ENCODE measurements at regions not wholly inside any gene's neighbourhood (a gene's known extent, or its start where the extent isn't known, plus 50 kb on each side); places are given as distances from the start of the nearest gene placed in this dataset.

- TF ChIP-seq POLR2A (IDR thresholded peaks at IDR 0.05) = no peak
- TF ChIP-seq, protein P1, sequence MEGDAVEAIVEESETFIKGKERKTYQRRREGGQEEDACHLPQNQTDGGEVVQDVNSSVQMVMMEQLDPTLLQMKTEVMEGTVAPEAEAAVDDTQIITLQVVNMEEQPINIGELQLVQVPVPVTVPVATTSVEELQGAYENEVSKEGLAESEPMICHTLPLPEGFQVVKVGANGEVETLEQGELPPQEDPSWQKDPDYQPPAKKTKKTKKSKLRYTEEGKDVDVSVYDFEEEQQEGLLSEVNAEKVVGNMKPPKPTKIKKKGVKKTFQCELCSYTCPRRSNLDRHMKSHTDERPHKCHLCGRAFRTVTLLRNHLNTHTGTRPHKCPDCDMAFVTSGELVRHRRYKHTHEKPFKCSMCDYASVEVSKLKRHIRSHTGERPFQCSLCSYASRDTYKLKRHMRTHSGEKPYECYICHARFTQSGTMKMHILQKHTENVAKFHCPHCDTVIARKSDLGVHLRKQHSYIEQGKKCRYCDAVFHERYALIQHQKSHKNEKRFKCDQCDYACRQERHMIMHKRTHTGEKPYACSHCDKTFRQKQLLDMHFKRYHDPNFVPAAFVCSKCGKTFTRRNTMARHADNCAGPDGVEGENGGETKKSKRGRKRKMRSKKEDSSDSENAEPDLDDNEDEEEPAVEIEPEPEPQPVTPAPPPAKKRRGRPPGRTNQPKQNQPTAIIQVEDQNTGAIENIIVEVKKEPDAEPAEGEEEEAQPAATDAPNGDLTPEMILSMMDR (IDR thresholded peaks at IDR 0.05) = no peak
- no peaks in the 10 kb centered on the region for H3K36me3 ChIP-seq (replicated peaks in 1 of 2)
- no peaks in the 10 kb centered on the region for H3K27me3 ChIP-seq
- H3K9me3 ChIP-seq (replicated peaks in 1 of 3) = no peaks in the 10 kb centered on the region
- no peak overlapping the region for H3K27ac ChIP-seq
- H3K4me3 ChIP-seq = no peak overlapping the region
- 68 to 85% (median 75%) methylated on average over 1 of the region's 1 CpG for WGBS, 4 donors
- intact Hi-C loops (cut with DNase I) = no loop called here
- DNase-seq = no peak
- no peaks in the 10 kb centered on the region for H3K4me1 ChIP-seq (replicated peaks in 1 of 2)
Measured at GRCh38 chr4:110266136-110266535, 67.7 kb upstream of the ELOVL6 start.

DNA sequence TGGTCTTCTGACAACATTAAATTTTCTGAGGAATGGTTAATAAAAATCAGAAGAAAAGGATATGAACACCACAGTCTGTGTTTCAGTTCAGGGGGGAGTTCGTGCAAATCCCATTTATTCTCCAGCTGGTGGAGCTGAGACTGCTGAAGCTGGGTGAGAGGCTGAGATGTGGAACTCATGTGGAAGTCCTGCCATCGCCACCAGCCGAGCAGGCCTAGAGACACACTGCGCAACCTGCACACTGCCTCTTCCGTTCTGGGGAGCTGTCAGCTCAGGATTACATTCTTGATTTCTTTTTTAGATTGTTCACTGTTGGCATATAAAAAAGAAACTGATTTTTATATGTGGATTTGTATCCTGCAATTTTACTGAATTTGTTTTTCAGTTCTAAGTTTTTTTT is 66.6 kb upstream of the ELOVL6 start:
- no peak for DNase-seq
- TF ChIP-seq POLR2A (IDR thresholded peaks at IDR 0.05) = no peak
- TF ChIP-seq, protein P1 (IDR thresholded peaks at IDR 0.05) = no peak
- Histone ChIP-seq H3K27me3 (no peaks in the 10 kb centered on the region), H3K36me3 (replicated peaks in 1 of 2) (no peaks in the 10 kb centered on the region), H3K9me3 (replicated peaks in 1 of 3) (no peaks in the 10 kb centered on the region), H3K4me1 (replicated peaks in 1 of 2) (no peaks in the 10 kb centered on the region), H3K4me3 (no peak overlapping the region), H3K27ac (no peak overlapping the region)
- intact Hi-C loops (cut with DNase I) = no loop called here
- WGBS, 4 donors = 82 to 86% (median 85%) methylated on average over 5 of the region's 5 CpGs

GRCh38 chr4:110260299-110260698 is 61.9 kb upstream of the ELOVL6 start:
- TF ChIP-seq, protein P1 (IDR thresholded peaks at IDR 0.05) = no peak
- TF ChIP-seq POLR2A (IDR thresholded peaks at IDR 0.05) = no peak
- Histone ChIP-seq H3K36me3 (replicated peaks in 1 of 2) (no peaks in the 10 kb centered on the region), H3K27me3 (no peaks in the 10 kb centered on the region), H3K4me1 (replicated peaks in 1 of 2) (no peaks in the 10 kb centered on the region), H3K27ac (no peak overlapping the region), H3K4me3 (no peak overlapping the region), H3K9me3 (replicated peaks in 1 of 3) (no peaks in the 10 kb centered on the region)
- intact Hi-C loops (cut with DNase I) = no loop called here
- 61 to 79% (median 63%) methylated on average over 4 of the region's 4 CpGs for WGBS, 4 donors
- DNase-seq = no peak

DNA sequence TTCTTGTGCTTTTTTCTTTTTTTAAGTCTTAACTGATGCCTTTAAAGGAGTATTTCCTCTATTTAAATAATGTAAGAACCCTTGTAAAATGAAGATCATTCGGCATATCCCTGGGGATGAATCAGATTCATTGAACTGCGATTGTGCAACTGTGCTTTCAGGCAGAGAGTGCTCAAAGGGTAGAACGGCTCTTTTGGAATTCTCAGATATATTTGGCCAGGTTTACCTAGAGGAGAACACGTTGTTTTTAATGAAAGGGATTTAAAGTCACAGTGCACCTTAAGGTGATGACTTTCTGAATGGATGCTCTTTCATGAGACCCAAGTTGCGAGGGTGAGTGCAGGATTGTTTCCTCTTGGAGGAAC is 51.6 kb upstream of the ELOVL6 start:
- Histone ChIP-seq H3K4me1 (replicated peaks in 1 of 2) (no peaks in the 10 kb centered on the region), H3K27ac (no peak overlapping the region), H3K27me3 (no peaks in the 10 kb centered on the region), H3K36me3 (replicated peaks in 1 of 2) (no peaks in the 10 kb centered on the region), H3K4me3 (no peak overlapping the region), H3K9me3 (replicated peaks in 1 of 3) (no peaks in the 10 kb centered on the region)
- DNase-seq = no peak
- intact Hi-C loops (cut with DNase I) = no loop called here
- WGBS, 4 donors = 59 to 71% (median 64%) methylated on average over 5 of the region's 5 CpGs
- TF ChIP-seq, protein P1 (IDR thresholded peaks at IDR 0.05) = no peak
- TF ChIP-seq POLR2A (IDR thresholded peaks at IDR 0.05) = no peak
